B cell (primary cell): ENCODE measurements at regions not wholly inside any gene's neighbourhood (a gene's known extent, or its start where the extent isn't known, plus 50 kb on each side); places are given as distances from the start of the nearest gene placed in this dataset.

Source experiments
- ATAC-seq: fragments of 200-7000 bp; cut with Tn5 transposase; one replicate; pipeline ENCODE4 v1.10.0; 2021; ENCODE audit warnings: low read depth, mild to moderate bottlenecking, moderate number of reproducible peaks, moderate library complexity
- CTCF ChIA-PET: fragments of 350-600 bp; sonication (Branson Sonifier 250); formaldehyde crosslinking; loops from one replicate; lab custom pipeline; 2021; ENCODE audit warnings: antibody characterized with exemption, inconsistent platforms; lab: Charles Lee
- POLR2A ChIA-PET: fragments of 350-600 bp; sonication (Branson Sonifier 250); formaldehyde crosslinking; loops from one replicate; lab custom pipeline; 2021; ENCODE audit warnings: antibody characterized with exemption; lab: Charles Lee
- DNase-seq: peaks from one replicate; pipeline ENCODE4 v3.0.0; 2013
- H2AFZ ChIP-seq: 2 replicates; pipeline ENCODE4 v1.6.1; 2012; ENCODE audit warnings: mild to moderate bottlenecking, low read depth, low read length; ENCODE audit not compliant: insufficient read depth, poor library complexity, severe bottlenecking
- H3K27ac ChIP-seq, 2 donors: 1 replicate in 1 of 2; 2 replicates in 1 of 2; pipeline ENCODE4 v1.5.1; 2012 to 2013; ENCODE audit warnings: low read length in 2 of 2, mild to moderate bottlenecking in 2 of 2, moderate library complexity in 1 of 2
- H3K27me3 ChIP-seq, 4 experiments: fragments of 200-600 bp in 1 of 4; sonication (generic) in 1 of 4; replicated peaks in 1 of 4; 1 replicate in 2 of 4; 2 replicates in 2 of 4; pipeline versions ENCODE4 v1.6.1 to v1.7.0; 2013 to 2016; ENCODE audit warnings: low read length in 3 of 4, mild to moderate bottlenecking in 2 of 4, mixed read lengths in 1 of 4, moderate library complexity in 1 of 4; ENCODE audit not compliant: insufficient read depth in 4 of 4, control insufficient read depth in 3 of 4; ENCODE audit errors: control extremely low read depth in 1 of 4
- H3K36me3 ChIP-seq, 2 experiments: replicated peaks in 1 of 2; 1 replicate in 1 of 2; 2 replicates in 1 of 2; pipeline versions ENCODE4 v1.6.1 to v1.7.1; 2013; ENCODE audit warnings: low read length in 1 of 2; ENCODE audit not compliant: insufficient read depth in 2 of 2, control insufficient read depth in 1 of 2; ENCODE audit errors: control extremely low read depth in 1 of 2, extremely low read depth in 1 of 2
- H3K4me1 ChIP-seq, 2 donors: fragments of 200-600 bp in 1 of 2; sonication (generic) in 1 of 2; 1 replicate in 1 of 2; 2 replicates in 1 of 2; pipeline versions ENCODE4 v1.5.1 to v1.6.1; 2013 to 2017; ENCODE audit warnings: low read length in 2 of 2; ENCODE audit not compliant: control insufficient read depth in 2 of 2, insufficient read depth in 2 of 2
- H3K4me2 ChIP-seq: replicated peaks from 2 replicates; pipeline ENCODE3; 2012; ENCODE audit warnings: mild to moderate bottlenecking, low read depth, low read length; ENCODE audit not compliant: poor library complexity, severe bottlenecking
- H3K4me3 ChIP-seq, 5 experiments: fragments of 200-600 bp in 1 of 5; sonication (generic) in 1 of 5; 1 replicate in 3 of 5; 2 replicates in 2 of 5; pipeline versions ENCODE4 v1.5.1 to v1.7.0; 2011 to 2016; ENCODE audit warnings: low read length in 4 of 5, mild to moderate bottlenecking in 4 of 5, low read depth in 2 of 5, control low read depth in 1 of 5, moderate library complexity in 1 of 5; ENCODE audit not compliant: insufficient read depth in 1 of 5; ENCODE audit errors: control extremely low read depth in 1 of 5, extremely low read depth in 1 of 5
- H3K79me2 ChIP-seq: fragments of 200-600 bp; sonication (generic); one replicate; pipeline ENCODE4 v1.6.0; 2016; ENCODE audit warnings: low read length; ENCODE audit not compliant: control insufficient read depth, insufficient read depth
- H3K9ac ChIP-seq: fragments of 200-600 bp; sonication (generic); 2 replicates; pipeline ENCODE4 v1.6.1; 2017; ENCODE audit warnings: mild to moderate bottlenecking, low read length, moderate library complexity
- H3K9me3 ChIP-seq, 3 donors: one replicate each; pipeline versions ENCODE4 v1.6.1 to v1.7.1; 2013; ENCODE audit warnings: low read length in 2 of 3; ENCODE audit not compliant: control insufficient read depth in 2 of 3, insufficient read depth in 1 of 3; ENCODE audit errors: control extremely low read depth in 1 of 3
- H4K20me1 ChIP-seq: 2 replicates; pipeline ENCODE4 v1.6.0; 2012; ENCODE audit warnings: mild to moderate bottlenecking, low read length; ENCODE audit not compliant: insufficient read depth, control insufficient read depth, poor library complexity, severe bottlenecking
- H3K27ac Mint-ChIP-seq: one replicate; pipeline ENCODE4 v1.8.0; 2021; ENCODE audit warnings: mixed read lengths
- H3K27me3 Mint-ChIP-seq: one replicate; pipeline ENCODE4 v1.8.0; 2021; ENCODE audit warnings: mixed read lengths
- H3K4me1 Mint-ChIP-seq: one replicate; pipeline ENCODE4 v1.8.0; 2021; ENCODE audit warnings: mixed read lengths
- H3K4me3 Mint-ChIP-seq: one replicate; pipeline ENCODE4 v1.8.0; 2021; ENCODE audit warnings: mixed read lengths
- H3K9me3 Mint-ChIP-seq: one replicate; pipeline ENCODE4 v1.8.0; 2022; ENCODE audit warnings: mixed read lengths; ENCODE audit not compliant: insufficient read depth
- CTCF ChIP-seq: fragments of 200-600 bp; IDR thresholded peaks from one replicate; pipeline ENCODE4 v1.8.0; 2022; ENCODE audit warnings: antibody characterized with exemption, mild to moderate bottlenecking
- EZH2 ChIP-seq: IDR thresholded peaks from 2 replicates; pipeline ENCODE4 v1.6.1; 2012; ENCODE audit warnings: borderline replicate concordance, low read depth, mild to moderate bottlenecking, moderate library complexity, low read length; ENCODE audit not compliant: insufficient read depth, poor library complexity, severe bottlenecking
- intact Hi-C: fragments of 100-400 bp; cut with micrococcal nuclease; formaldehyde crosslinking; loops from one replicate; pipeline ENCODE4 v1.10.0; 2022

GRCh38 chr6:140134224-140134623 is 759.8 kb upstream of the CITED2 start:
- no peaks in the 10 kb centered on the region for H3K4me1 Mint-ChIP-seq
- ATAC-seq (no peak), DNase-seq (no peak)
- intact Hi-C loops, result no loop called here
- no peak overlapping the region for H3K4me3 Mint-ChIP-seq
- H3K9ac ChIP-seq, result no peak overlapping the region
- TF ChIP-seq EZH2, result no peak
- no peak for TF ChIP-seq CTCF
- no peak overlapping the region for H3K4me3 ChIP-seq
- no peaks in the 10 kb centered on the region for H3K27me3 ChIP-seq
- no peaks in the 10 kb centered on the region for H3K4me1 ChIP-seq
- no peak overlapping the region for H3K4me2 ChIP-seq
- H3K79me2 ChIP-seq, result no peaks in the 10 kb centered on the region
- CTCF ChIA-PET, result no interaction called here
- H3K27me3 Mint-ChIP-seq, result no peaks in the 10 kb centered on the region
- no peaks in the 10 kb centered on the region for H3K36me3 ChIP-seq
- no peaks in the 10 kb centered on the region for H4K20me1 ChIP-seq
- POLR2A ChIA-PET, result no interaction called here
- H2AFZ ChIP-seq, result no peak overlapping the region
- H3K9me3 ChIP-seq, result peaks cover 0 to 8% (median under 1%) of the 10 kb centered on the region in 3 donors
- H3K9me3 Mint-ChIP-seq, result peaks cover 11% of the 10 kb centered on the region
- H3K27ac Mint-ChIP-seq, result no peak overlapping the region
- no peak overlapping the region for H3K27ac ChIP-seq

- no peaks in the 10 kb centered on the region for H4K20me1 ChIP-seq
- no peaks in the 10 kb centered on the region for H3K4me1 ChIP-seq
- ATAC-seq, result no peak
- Mint-ChIP-seq H3K27me3 (no peaks in the 10 kb centered on the region), H3K27ac (no peak overlapping the region), H3K9me3 (peaks cover 7% of the 10 kb centered on the region), H3K4me3 (no peak overlapping the region), H3K4me1 (no peaks in the 10 kb centered on the region)
- DNase-seq, result no peak
- no peak overlapping the region for H3K27ac ChIP-seq
- intact Hi-C loops, result no loop called here
- peaks cover 0 to 14% (median 12%) of the 10 kb centered on the region in 3 donors for H3K9me3 ChIP-seq
- TF ChIP-seq CTCF (no peak), EZH2 (no peak)
- H3K4me3 ChIP-seq, result no peak overlapping the region
- no peak overlapping the region for H3K9ac ChIP-seq
- H2AFZ ChIP-seq, result no peak overlapping the region
- no peaks in the 10 kb centered on the region for H3K36me3 ChIP-seq
- H3K27me3 ChIP-seq, result no peaks in the 10 kb centered on the region
- no peak overlapping the region for H3K4me2 ChIP-seq
- no peaks in the 10 kb centered on the region for H3K79me2 ChIP-seq
- CTCF ChIA-PET, result no interaction called here
- POLR2A ChIA-PET, result no interaction called here
Measured at GRCh38 chr6:140130074-140130473, 755.6 kb upstream of the CITED2 start.
